HepG2 (cell line): ENCODE measurements at regions not wholly inside any gene's neighbourhood (a gene's known extent, or its start where the extent isn't known, plus 50 kb on each side); places are given as distances from the start of the nearest gene placed in this dataset.
A peak's percentile ranks its signal among the peaks of the same experiment; 100 is the strongest.

Experiments used
- ATAC-seq: fragments of 200-7000 bp; cut with Tn5 transposase; 3 replicates; pipeline ENCODE4 v1.9.1; 2020; ENCODE audit warnings: mild to moderate bottlenecking, moderate library complexity
- BruUV-seq: library from RNA; stranded (reverse); fragments of 400-500 nt; replicated peaks from 2 replicates; lab custom pipeline; 2021; lab: Mats Ljungman, UMichigan
- CTCF ChIA-PET: fragments of 300-600 bp; formaldehyde crosslinking; extraction: SDS; loops from one replicate; lab custom pipeline; 2021; ENCODE audit warnings: low total read pairs, inconsistent platforms, low intra/inter-chr PET ratio; lab: Yijun Ruan, JAX
- POLR2A ChIA-PET: fragments of 350-600 bp; sonication (Branson Sonifier 250); formaldehyde crosslinking; loops from one replicate; lab custom pipeline; 2020; ENCODE audit warnings: antibody characterized with exemption, inconsistent platforms; lab: Yijun Ruan, JAX
- DNase-seq: peaks from one replicate; pipeline ENCODE4 v3.0.0-alpha.2; 2015; ENCODE audit warnings: low spot score
- FAIRE-seq: peaks from 3 replicates; lab custom pipeline; 2011; peaks lifted over from hg19 to GRCh38; lab: Jason Lieb, UNC
- H2AFZ ChIP-seq: one replicate; pipeline ENCODE4 v1.6.1; 2011; ENCODE audit warnings: low read length, inconsistent platforms
- H3K27ac ChIP-seq: fragments of 300-600 bp; 3 replicates; pipeline ENCODE4 v1.8.0; 2011; ENCODE audit warnings: mixed run types, mild to moderate bottlenecking, mixed read lengths, low read length, inconsistent platforms; ENCODE audit not compliant: insufficient read depth; ENCODE audit errors: extremely low read length
- H3K27me3 ChIP-seq, 2 experiments: fragments of 200-600 bp in 1 of 2; 2 replicates in 1 of 2; 3 replicates in 1 of 2; pipeline versions ENCODE4 v1.6.0 to v1.8.0; 2011; ENCODE audit warnings: low read length in 2 of 2, mild to moderate bottlenecking in 2 of 2, moderate library complexity in 2 of 2, inconsistent platforms in 1 of 2; ENCODE audit not compliant: insufficient read depth in 2 of 2, control insufficient read depth in 1 of 2
- H3K36me3 ChIP-seq, 2 experiments: fragments of 200-600 bp in 1 of 2; replicated peaks in 1 of 2; 2 replicates in 1 of 2; 3 replicates in 1 of 2; pipeline versions ENCODE4 v1.5.1 to v1.8.0; 2011; ENCODE audit warnings: low read length in 2 of 2, inconsistent platforms in 1 of 2; ENCODE audit not compliant: insufficient read depth in 2 of 2, control insufficient read depth in 1 of 2
- H3K4me1 ChIP-seq: 2 replicates; pipeline ENCODE4 v1.5.1; 2012; ENCODE audit warnings: low read length, inconsistent platforms; ENCODE audit not compliant: insufficient read depth
- H3K4me2 ChIP-seq: 2 replicates; pipeline ENCODE4 v1.6.0; 2011; ENCODE audit warnings: low read depth, low read length, inconsistent platforms
- H3K4me3 ChIP-seq, 3 experiments: fragments of 200-600 bp in 1 of 3; sonication (generic), shearing (Covaris generic) in 1 of 3; replicated peaks in 1 of 3; 2 replicates each; pipeline ENCODE4 v1.5.1; 2011 to 2016; ENCODE audit warnings: low read length in 3 of 3, inconsistent platforms in 2 of 3, low read depth in 2 of 3, mild to moderate bottlenecking in 2 of 3, control low read depth in 1 of 3, mixed read lengths in 1 of 3; ENCODE audit not compliant: insufficient read depth in 1 of 3
- H3K79me2 ChIP-seq: one replicate; pipeline ENCODE4 v1.6.1; 2011; ENCODE audit warnings: low read length, inconsistent platforms; ENCODE audit not compliant: insufficient read depth
- H3K9ac ChIP-seq: 2 replicates; pipeline ENCODE4 v1.6.0; 2011; ENCODE audit warnings: mild to moderate bottlenecking, low read depth, low read length, inconsistent platforms; ENCODE audit not compliant: insufficient read depth
- H3K9me3 ChIP-seq: 2 replicates; pipeline ENCODE4 v1.5.1; 2012; ENCODE audit warnings: mild to moderate bottlenecking, low read length
- H4K20me1 ChIP-seq: 2 replicates; pipeline ENCODE4 v1.6.0; 2011; ENCODE audit warnings: inconsistent platforms, mild to moderate bottlenecking, low read length, moderate library complexity; ENCODE audit not compliant: insufficient read depth
- MEIS2 ChIP-seq: sonication (generic); formaldehyde crosslinking; IDR thresholded peaks from 2 replicates; pipeline ENCODE4 v1.9.0; 2021; ENCODE audit warnings: mild to moderate bottlenecking, missing genetic modification reagents
- SNAI1 ChIP-seq: sonication (generic); formaldehyde crosslinking; IDR thresholded peaks from 2 replicates; pipeline ENCODE4 v1.5.0; 2020; ENCODE audit warnings: mild to moderate bottlenecking, missing genetic modification reagents, borderline replicate concordance
- ZNF747 ChIP-seq: sonication (generic); formaldehyde crosslinking; IDR thresholded peaks from 2 replicates; pipeline ENCODE4 v1.8.1; 2023; ENCODE audit warnings: missing genetic modification reagents, mild to moderate bottlenecking, borderline replicate concordance
- WGBS: methylation state at CpG from one replicate; pipeline ENCODE4 v1.1.6; 2017; ENCODE audit warnings: low lambda C conversion rate; 5-methylcytosine and 5-hydroxymethylcytosine counted together
- in situ Hi-C: cut with HindIII; loops from 2 replicates; pipeline ENCODE4 v1.10.0; 2017; ENCODE audit warnings: low pct_unique_long_range_greater_than_20kb; ENCODE audit not compliant: extremely low pct_ligation_motif_present
- intact Hi-C: fragments of 100-400 bp; cut with micrococcal nuclease; formaldehyde crosslinking; loops from one replicate; pipeline ENCODE4 v1.10.0; 2022; ENCODE audit not compliant: unreplicated experiment
- TF ChIP-seq, protein P1 (sequence below): sonication (generic); formaldehyde crosslinking; IDR thresholded peaks from 2 replicates; pipeline ENCODE4 v1.4.0; 2020; ENCODE audit warnings: mild to moderate bottlenecking, missing genetic modification reagents
- TF ChIP-seq, protein P2 (sequence below): fragments of 450-650 bp; IDR thresholded peaks from 2 replicates; pipeline ENCODE4 v1.6.1; 2016
- TF ChIP-seq, protein P3 (sequence below): sonication (generic); formaldehyde crosslinking; IDR thresholded peaks from 2 replicates; pipeline ENCODE4 v1.8.0; 2022; ENCODE audit warnings: missing genetic modification reagents, mild to moderate bottlenecking, borderline replicate concordance
- TF ChIP-seq, protein P4 (sequence below): sonication (generic); formaldehyde crosslinking; IDR thresholded peaks from 2 replicates; pipeline ENCODE4 v1.4.0; 2020; ENCODE audit warnings: mild to moderate bottlenecking, missing genetic modification reagents

DNA sequence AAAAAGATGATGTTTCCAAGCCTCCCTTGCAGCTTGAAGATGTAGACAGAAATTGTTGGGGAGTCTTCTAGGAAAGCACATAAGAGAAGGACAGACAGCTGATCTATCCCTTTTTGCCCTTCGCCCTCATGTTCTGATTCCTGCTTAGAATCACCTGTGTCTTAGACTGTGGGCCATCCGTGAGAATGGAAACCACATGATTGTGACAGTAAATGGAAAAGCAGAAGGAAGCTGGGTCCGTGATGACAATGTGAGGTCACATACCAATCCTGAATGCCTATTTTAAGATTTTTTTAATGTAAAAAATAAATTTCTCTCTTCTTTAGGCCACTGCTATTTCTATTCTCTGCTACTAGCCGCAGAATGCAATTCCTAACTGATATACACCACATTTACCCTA is 67.7 kb upstream of the C1orf87 start (continued):
- TF ChIP-seq, protein P1, sequence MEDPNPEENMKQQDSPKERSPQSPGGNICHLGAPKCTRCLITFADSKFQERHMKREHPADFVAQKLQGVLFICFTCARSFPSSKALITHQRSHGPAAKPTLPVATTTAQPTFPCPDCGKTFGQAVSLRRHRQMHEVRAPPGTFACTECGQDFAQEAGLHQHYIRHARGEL (CRISPR knock-in tag) = no peak
- TF ChIP-seq MEIS2 (CRISPR knock-in tag) (no peak), SNAI1 (CRISPR knock-in tag) (no peak)

DNA sequence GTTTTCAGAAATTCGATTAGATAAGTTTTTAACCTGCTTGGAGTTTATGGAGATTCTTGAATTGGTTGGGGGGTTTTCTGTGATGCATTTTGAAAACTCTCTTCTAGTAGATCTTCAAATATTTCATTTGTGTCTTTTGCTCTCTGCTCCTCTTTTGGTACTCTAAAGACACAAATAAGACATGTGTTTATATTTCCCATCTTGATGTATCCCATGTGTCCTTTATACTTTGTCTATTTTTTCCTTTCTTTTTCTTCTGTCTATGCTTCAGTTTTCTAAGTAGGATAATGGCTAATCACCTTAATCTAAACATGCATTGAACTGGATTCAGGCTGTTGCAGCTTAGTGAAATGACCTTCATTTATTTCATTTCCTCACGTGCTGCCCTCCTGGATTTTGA is 63.8 kb upstream of the C1orf87 start:
- in situ Hi-C loops = no loop called here
- Histone ChIP-seq H3K79me2 (no peaks in the 10 kb centered on the region), H2AFZ (no peak overlapping the region), H4K20me1 (no peaks in the 10 kb centered on the region), H3K36me3 (no peaks in the 10 kb centered on the region), H3K9ac (no peak overlapping the region), H3K27me3 (no peaks in the 10 kb centered on the region; a peak in 1 of 5 replicates), H3K9me3 (no peaks in the 10 kb centered on the region), H3K4me3 (no peak overlapping the region), H3K27ac (no peak overlapping the region), H3K4me2 (no peak overlapping the region), H3K4me1 (no peaks in the 10 kb centered on the region)
- ChIA-PET CTCF (no interaction called here), POLR2A (no interaction called here)
- intact Hi-C loops = no loop called here
- TF ChIP-seq ZNF747 = no peak
- TF ChIP-seq, protein P2, sequence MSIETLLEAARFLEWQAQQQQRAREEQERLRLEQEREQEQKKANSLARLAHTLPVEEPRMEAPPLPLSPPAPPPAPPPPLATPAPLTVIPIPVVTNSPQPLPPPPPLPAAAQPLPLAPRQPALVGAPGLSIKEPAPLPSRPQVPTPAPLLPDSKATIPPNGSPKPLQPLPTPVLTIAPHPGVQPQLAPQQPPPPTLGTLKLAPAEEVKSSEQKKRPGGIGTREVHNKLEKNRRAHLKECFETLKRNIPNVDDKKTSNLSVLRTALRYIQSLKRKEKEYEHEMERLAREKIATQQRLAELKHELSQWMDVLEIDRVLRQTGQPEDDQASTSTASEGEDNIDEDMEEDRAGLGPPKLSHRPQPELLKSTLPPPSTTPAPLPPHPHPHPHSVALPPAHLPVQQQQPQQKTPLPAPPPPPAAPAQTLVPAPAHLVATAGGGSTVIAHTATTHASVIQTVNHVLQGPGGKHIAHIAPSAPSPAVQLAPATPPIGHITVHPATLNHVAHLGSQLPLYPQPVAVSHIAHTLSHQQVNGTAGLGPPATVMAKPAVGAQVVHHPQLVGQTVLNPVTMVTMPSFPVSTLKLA = peak; percentile 93
- WGBS = 2% methylated on average over 2 of the region's 2 CpGs
- FAIRE-seq = no peak
- ATAC-seq = no peak
- BruUV-seq = no TSS peak
- DNase-seq = no peak

DNA sequence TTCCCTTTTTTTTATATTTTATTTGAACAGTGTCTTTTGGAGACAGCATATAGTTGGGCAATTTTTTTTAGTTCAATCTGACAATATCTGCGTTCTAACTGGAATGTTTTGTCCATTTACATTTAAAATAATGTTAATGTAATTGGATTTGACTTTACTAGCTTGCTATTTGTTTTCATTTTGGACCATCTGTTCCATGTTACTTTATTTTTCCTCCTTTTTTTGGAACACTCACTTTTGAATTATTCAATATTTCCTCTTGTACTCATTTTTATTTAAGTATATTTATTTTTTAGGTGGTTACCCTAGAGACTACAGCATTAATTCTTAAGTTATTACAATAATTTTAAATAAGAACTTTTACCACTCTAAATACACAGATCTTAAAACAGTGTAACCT is 62.8 kb upstream of the C1orf87 start:
- Histone ChIP-seq H3K4me3 (no peak overlapping the region), H3K9ac (no peak overlapping the region), H3K4me1 (no peaks in the 10 kb centered on the region), H3K79me2 (no peaks in the 10 kb centered on the region), H2AFZ (no peak overlapping the region), H3K36me3 (no peaks in the 10 kb centered on the region), H3K27me3 (no peaks in the 10 kb centered on the region), H4K20me1 (no peaks in the 10 kb centered on the region), H3K4me2 (no peak overlapping the region), H3K9me3 (no peaks in the 10 kb centered on the region), H3K27ac (no peak overlapping the region)
- ATAC-seq (no peak), DNase-seq (no peak), FAIRE-seq (no peak)
- POLR2A ChIA-PET = no interaction called here
- BruUV-seq = no TSS peak
- WGBS = 0% methylated on average over 1 of the region's 1 CpG
- in situ Hi-C loops = no loop called here
- CTCF ChIA-PET = no interaction called here
- intact Hi-C loops = no loop called here
- TF ChIP-seq, protein P3, sequence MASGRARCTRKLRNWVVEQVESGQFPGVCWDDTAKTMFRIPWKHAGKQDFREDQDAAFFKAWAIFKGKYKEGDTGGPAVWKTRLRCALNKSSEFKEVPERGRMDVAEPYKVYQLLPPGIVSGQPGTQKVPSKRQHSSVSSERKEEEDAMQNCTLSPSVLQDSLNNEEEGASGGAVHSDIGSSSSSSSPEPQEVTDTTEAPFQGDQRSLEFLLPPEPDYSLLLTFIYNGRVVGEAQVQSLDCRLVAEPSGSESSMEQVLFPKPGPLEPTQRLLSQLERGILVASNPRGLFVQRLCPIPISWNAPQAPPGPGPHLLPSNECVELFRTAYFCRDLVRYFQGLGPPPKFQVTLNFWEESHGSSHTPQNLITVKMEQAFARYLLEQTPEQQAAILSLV (CRISPR knock-in tag) = no peak
- TF ChIP-seq, protein P4, sequence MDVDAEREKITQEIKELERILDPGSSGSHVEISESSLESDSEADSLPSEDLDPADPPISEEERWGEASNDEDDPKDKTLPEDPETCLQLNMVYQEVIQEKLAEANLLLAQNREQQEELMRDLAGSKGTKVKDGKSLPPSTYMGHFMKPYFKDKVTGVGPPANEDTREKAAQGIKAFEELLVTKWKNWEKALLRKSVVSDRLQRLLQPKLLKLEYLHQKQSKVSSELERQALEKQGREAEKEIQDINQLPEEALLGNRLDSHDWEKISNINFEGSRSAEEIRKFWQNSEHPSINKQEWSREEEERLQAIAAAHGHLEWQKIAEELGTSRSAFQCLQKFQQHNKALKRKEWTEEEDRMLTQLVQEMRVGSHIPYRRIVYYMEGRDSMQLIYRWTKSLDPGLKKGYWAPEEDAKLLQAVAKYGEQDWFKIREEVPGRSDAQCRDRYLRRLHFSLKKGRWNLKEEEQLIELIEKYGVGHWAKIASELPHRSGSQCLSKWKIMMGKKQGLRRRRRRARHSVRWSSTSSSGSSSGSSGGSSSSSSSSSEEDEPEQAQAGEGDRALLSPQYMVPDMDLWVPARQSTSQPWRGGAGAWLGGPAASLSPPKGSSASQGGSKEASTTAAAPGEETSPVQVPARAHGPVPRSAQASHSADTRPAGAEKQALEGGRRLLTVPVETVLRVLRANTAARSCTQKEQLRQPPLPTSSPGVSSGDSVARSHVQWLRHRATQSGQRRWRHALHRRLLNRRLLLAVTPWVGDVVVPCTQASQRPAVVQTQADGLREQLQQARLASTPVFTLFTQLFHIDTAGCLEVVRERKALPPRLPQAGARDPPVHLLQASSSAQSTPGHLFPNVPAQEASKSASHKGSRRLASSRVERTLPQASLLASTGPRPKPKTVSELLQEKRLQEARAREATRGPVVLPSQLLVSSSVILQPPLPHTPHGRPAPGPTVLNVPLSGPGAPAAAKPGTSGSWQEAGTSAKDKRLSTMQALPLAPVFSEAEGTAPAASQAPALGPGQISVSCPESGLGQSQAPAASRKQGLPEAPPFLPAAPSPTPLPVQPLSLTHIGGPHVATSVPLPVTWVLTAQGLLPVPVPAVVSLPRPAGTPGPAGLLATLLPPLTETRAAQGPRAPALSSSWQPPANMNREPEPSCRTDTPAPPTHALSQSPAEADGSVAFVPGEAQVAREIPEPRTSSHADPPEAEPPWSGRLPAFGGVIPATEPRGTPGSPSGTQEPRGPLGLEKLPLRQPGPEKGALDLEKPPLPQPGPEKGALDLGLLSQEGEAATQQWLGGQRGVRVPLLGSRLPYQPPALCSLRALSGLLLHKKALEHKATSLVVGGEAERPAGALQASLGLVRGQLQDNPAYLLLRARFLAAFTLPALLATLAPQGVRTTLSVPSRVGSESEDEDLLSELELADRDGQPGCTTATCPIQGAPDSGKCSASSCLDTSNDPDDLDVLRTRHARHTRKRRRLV (CRISPR knock-in tag) = no peak
